CD4-positive, CD25-positive, alpha-beta regulatory T cell (primary cell): ENCODE measurements at regions not wholly inside any gene's neighbourhood (a gene's known extent, or its start where the extent isn't known, plus 50 kb on each side); places are given as distances from the start of the nearest gene placed in this dataset.

ENCODE experiments used
- ATAC-seq, 2 donors: fragments of 150-1000 bp; cut with Tn5 transposase; one replicate each; pipeline ENCODE4 v1.10.0; 2021; ENCODE audit warnings: low read depth in 2 of 2, moderate number of reproducible peaks in 2 of 2, moderate library complexity in 1 of 2
- DNase-seq, 3 donors: peaks; one replicate each; pipeline versions ENCODE4 v3.0.0 to v3.0.0-alpha.2; 2012 to 2022; ENCODE audit warnings: mixed read lengths in 1 of 3
- H3K27ac ChIP-seq: one replicate; pipeline ENCODE4 v1.7.0; 2013; ENCODE audit warnings: mild to moderate bottlenecking, low read length; ENCODE audit not compliant: insufficient read depth, poor library complexity, severe bottlenecking
- H3K27me3 ChIP-seq: one replicate; pipeline ENCODE4 v1.7.0; 2013; ENCODE audit warnings: low read length; ENCODE audit not compliant: control insufficient read depth, insufficient read depth
- H3K36me3 ChIP-seq: one replicate; pipeline ENCODE4 v1.7.0; 2013; ENCODE audit warnings: mild to moderate bottlenecking, low read length, moderate library complexity; ENCODE audit not compliant: control insufficient read depth, insufficient read depth
- H3K4me1 ChIP-seq: 2 replicates; pipeline ENCODE4 v1.7.0; 2013; ENCODE audit warnings: mild to moderate bottlenecking, low read length; ENCODE audit not compliant: insufficient read depth, control insufficient read depth, poor library complexity, severe bottlenecking
- H3K4me3 ChIP-seq: one replicate; pipeline ENCODE4 v1.7.0; 2013; ENCODE audit warnings: low read depth, mild to moderate bottlenecking, low read length, moderate library complexity
- H3K9me3 ChIP-seq, 2 experiments: 1 replicate in 1 of 2; 2 replicates in 1 of 2; pipeline ENCODE4 v1.7.0; 2013; ENCODE audit warnings: low read length in 2 of 2, mild to moderate bottlenecking in 1 of 2, moderate library complexity in 1 of 2; ENCODE audit not compliant: control insufficient read depth in 2 of 2
- H3K27ac Mint-ChIP-seq, 3 donors: one replicate each; pipeline ENCODE4 v1.8.0; 2020 to 2022; ENCODE audit warnings: mild to moderate bottlenecking in 3 of 3, mixed read lengths in 3 of 3, moderate library complexity in 2 of 3
- H3K27me3 Mint-ChIP-seq: one replicate; pipeline ENCODE4 v1.8.0; 2022; ENCODE audit warnings: mild to moderate bottlenecking, mixed read lengths
- H3K36me3 Mint-ChIP-seq: one replicate; pipeline ENCODE4 v1.8.0; 2020; ENCODE audit warnings: mixed read lengths
- H3K4me1 Mint-ChIP-seq, 4 donors: one replicate each; pipeline ENCODE4 v1.8.0; 2020 to 2022; ENCODE audit warnings: mixed read lengths in 4 of 4, mild to moderate bottlenecking in 1 of 4
- H3K4me3 Mint-ChIP-seq, 4 donors: one replicate each; pipeline ENCODE4 v1.8.0; 2020 to 2022; ENCODE audit warnings: mild to moderate bottlenecking in 4 of 4, mixed read lengths in 4 of 4, moderate library complexity in 3 of 4
- H3K9me3 Mint-ChIP-seq, 7 donors: one replicate each; pipeline ENCODE4 v1.8.0; 2020 to 2022; ENCODE audit warnings: mixed read lengths in 7 of 7, mild to moderate bottlenecking in 3 of 7, moderate library complexity in 2 of 7

DNA sequence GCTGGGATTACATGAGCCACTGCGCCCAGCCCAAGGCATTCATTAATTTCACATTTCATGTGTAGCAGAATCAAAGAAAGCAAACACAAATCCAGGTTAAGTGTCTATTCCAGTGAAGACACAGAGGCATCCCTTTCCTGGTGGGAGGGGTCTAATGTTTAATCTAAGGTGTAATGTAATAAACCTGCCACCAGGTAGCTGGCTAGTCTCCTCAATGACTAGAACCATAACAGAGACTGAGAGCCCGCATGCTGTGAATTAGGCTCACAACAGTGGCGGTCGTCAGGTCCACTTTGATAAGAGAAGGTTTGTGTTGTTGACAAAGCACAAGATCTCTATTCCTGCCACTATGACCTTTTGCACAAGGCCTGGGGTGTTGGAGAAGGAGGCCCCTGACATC, 64.2 kb upstream of the ADA2 start:
- ATAC-seq (no peak), DNase-seq (no peak)
- Mint-ChIP-seq H3K9me3 (no peaks in the 10 kb centered on the region), H3K4me3 (no peak overlapping the region), H3K27ac (no peak overlapping the region), H3K27me3 (peaks cover 4% of the 10 kb centered on the region), H3K36me3 (no peaks in the 10 kb centered on the region), H3K4me1 (peaks cover 5 to 20% (median 13%) of the 10 kb centered on the region in 4 donors)
- Histone ChIP-seq H3K4me3 (no peak overlapping the region), H3K36me3 (no peaks in the 10 kb centered on the region), H3K9me3 (no peaks in the 10 kb centered on the region), H3K27ac (no peak overlapping the region), H3K27me3 (no peaks in the 10 kb centered on the region), H3K4me1 (peaks cover 11% of the 10 kb centered on the region)

DNA sequence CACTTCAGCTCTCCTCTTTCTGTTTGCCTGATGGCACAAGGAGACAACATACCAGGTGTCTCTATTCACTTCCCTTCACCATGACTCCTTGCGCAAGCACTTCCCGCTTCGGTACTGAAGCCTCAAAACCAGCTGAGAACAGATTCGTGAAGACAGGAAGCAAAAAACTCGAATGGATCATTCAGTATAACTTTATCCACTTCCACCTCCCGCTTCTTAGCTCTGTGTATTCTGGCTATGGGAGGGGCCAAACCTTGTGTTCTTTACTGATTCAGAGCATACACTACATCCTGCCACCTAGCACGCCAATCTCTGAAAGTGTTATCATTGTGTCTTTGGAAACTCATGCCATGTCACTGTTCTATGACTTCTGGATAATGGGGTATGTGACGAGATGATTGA, 62.2 kb upstream of the ADA2 start:
- Histone ChIP-seq H3K27me3 (no peaks in the 10 kb centered on the region), H3K4me1 (peaks cover 11% of the 10 kb centered on the region), H3K9me3 (no peaks in the 10 kb centered on the region), H3K4me3 (peak overlapping the region; percentile 40), H3K27ac (no peak overlapping the region), H3K36me3 (no peaks in the 10 kb centered on the region)
- Mint-ChIP-seq H3K4me1 (peaks cover 5 to 20% (median 13%) of the 10 kb centered on the region in 4 donors), H3K36me3 (no peaks in the 10 kb centered on the region), H3K4me3 (peak overlapping the region in 3 of 4 donors; percentile 1 to 72 (median 32)), H3K9me3 (no peaks in the 10 kb centered on the region), H3K27me3 (peaks cover 4% of the 10 kb centered on the region), H3K27ac (peak overlapping the region in 2 of 3 donors; percentile 15 to 86)
- DNase-seq (peak in 1 of 3 donors; percentile 64), ATAC-seq (peak; percentile 52 to 67)

DNA sequence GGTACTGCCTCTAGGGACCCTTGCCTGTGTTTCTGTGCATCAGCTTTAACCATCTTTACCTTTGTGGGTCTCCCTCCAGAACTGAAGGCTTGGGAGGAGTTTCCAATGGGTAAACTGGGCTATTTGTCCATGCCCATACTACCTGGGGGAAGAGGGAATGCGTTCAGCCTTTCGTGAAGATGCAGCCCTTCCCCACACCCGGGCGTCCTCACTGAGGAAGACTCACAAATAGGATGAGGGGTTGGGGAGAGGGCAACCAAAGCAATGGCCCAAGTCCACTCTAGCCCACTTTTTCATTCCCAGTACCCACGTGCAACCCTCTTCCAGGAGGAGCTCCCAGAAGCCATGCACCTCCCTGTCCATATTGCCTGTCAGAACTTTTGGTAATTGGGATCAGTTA, 61.8 kb upstream of the ADA2 start:
- no peak overlapping the region for H3K27ac ChIP-seq
- no peak for ATAC-seq
- H3K4me3 ChIP-seq = peak overlapping the region; percentile 21
- Mint-ChIP-seq H3K36me3 (no peaks in the 10 kb centered on the region), H3K27ac (peak overlapping the region in 1 of 3 donors; percentile 86), H3K4me1 (peaks cover 5 to 20% (median 13%) of the 10 kb centered on the region in 4 donors), H3K4me3 (peak overlapping the region; percentile 1 to 72 (median 21)), H3K27me3 (peaks cover 4% of the 10 kb centered on the region), H3K9me3 (no peaks in the 10 kb centered on the region)
- peaks cover 11% of the 10 kb centered on the region for H3K4me1 ChIP-seq
- DNase-seq = no peak
- no peaks in the 10 kb centered on the region for H3K9me3 ChIP-seq
- H3K36me3 ChIP-seq = no peaks in the 10 kb centered on the region
- no peaks in the 10 kb centered on the region for H3K27me3 ChIP-seq

DNA sequence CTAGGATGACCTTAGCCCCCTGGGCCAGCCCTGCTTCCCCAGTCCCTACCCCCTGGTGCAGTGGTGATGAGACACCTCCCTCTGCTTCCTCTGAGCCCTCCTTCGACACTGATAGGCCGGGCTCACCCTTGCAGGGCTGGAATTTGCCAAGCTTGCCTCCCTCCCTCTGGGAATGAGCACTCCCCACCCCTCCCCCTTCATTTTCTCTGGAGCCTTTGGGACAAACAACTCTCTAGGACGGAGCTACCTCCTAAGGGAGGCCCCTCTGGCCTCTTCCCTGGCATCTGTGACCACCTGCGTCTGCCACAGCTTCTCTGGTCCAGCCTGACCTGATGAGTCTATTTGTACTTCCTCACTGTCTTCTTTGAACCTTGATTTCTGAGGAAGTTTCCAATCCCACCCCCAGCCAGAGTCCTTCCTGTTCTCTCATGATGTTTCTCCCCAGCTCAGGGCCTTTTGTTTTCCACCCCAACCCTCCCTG, 53.3 kb upstream of the ADA2 start:
- ATAC-seq (no peak), DNase-seq (no peak)
- Mint-ChIP-seq H3K36me3 (no peaks in the 10 kb centered on the region), H3K4me3 (no peak overlapping the region), H3K9me3 (no peaks in the 10 kb centered on the region), H3K27me3 (no peaks in the 10 kb centered on the region), H3K27ac (peak overlapping the region in 1 of 3 donors; percentile 81), H3K4me1 (peaks cover 0 to 15% (median 2%) of the 10 kb centered on the region in 4 donors)
- H3K4me3 ChIP-seq = no peak overlapping the region
- peaks cover 6% of the 10 kb centered on the region for H3K4me1 ChIP-seq
- no peaks in the 10 kb centered on the region for H3K27me3 ChIP-seq
- no peak overlapping the region for H3K27ac ChIP-seq
- H3K9me3 ChIP-seq = no peaks in the 10 kb centered on the region
- H3K36me3 ChIP-seq = no peaks in the 10 kb centered on the region

GRCh38 chr22:17271711-17272451, 52.6 kb upstream of the ADA2 start:
- Histone ChIP-seq H3K27me3 (no peaks in the 10 kb centered on the region), H3K36me3 (no peaks in the 10 kb centered on the region), H3K4me1 (peaks cover 9% of the 10 kb centered on the region), H3K27ac (no peak overlapping the region), H3K9me3 (no peaks in the 10 kb centered on the region), H3K4me3 (no peak overlapping the region)
- Mint-ChIP-seq H3K9me3 (no peaks in the 10 kb centered on the region), H3K27me3 (no peaks in the 10 kb centered on the region), H3K27ac (peak overlapping the region in 1 of 3 donors; percentile 26), H3K36me3 (no peaks in the 10 kb centered on the region), H3K4me1 (peaks cover 0 to 22% (median 5%) of the 10 kb centered on the region in 4 donors), H3K4me3 (no peak overlapping the region)
- DNase-seq (no peak), ATAC-seq (no peak)

DNA sequence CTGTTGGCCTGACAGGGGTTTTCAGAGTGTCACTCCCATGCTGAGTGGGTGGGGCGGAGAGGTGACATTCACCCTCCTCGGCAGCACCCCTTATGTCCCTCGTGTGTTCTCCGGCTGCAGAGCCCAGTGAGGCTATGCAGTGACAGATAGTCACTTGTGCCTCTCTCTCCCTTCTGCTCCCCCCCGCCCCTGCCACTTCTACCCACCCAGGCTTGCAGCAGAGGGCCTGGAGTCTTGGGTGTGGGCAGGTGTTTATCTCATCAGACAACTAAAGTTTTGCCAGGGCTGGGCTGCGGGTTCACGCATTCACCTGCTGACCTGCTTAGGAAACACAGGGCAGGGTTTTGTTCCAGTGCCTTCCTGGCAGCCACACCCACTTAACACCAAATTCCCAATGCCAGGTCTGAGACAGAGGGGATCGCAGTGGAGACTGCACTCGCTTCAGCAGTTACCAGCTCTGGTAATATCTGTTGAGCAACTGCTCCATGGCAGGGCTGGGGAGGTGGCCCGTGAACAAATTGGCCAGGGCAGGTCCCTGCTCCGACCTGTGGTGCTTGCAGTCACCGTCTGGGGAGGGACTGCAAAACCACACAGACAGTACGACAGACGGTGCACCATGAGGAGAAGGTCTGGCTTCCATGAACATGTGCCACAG, 50.5 kb upstream of the ADA2 start:
- ATAC-seq = no peak
- no peak overlapping the region for H3K4me3 Mint-ChIP-seq
- peak overlapping the region in 1 of 3 donors; percentile 27 for H3K27ac Mint-ChIP-seq

GRCh38 chr22:17269224-17269606, 50.0 kb upstream of the ADA2 start:
- no peak overlapping the region for H3K27ac ChIP-seq
- H3K36me3 ChIP-seq = no peaks in the 10 kb centered on the region
- H3K27me3 ChIP-seq = no peaks in the 10 kb centered on the region
- DNase-seq (no peak), ATAC-seq (no peak)
- no peak overlapping the region for H3K27ac Mint-ChIP-seq
- no peaks in the 10 kb centered on the region for H3K9me3 Mint-ChIP-seq
- H3K4me1 Mint-ChIP-seq = peaks cover 0 to 35% (median 5%) of the 10 kb centered on the region in 4 donors
- H3K4me3 Mint-ChIP-seq = no peak overlapping the region
- H3K4me3 ChIP-seq = no peak overlapping the region
- no peaks in the 10 kb centered on the region for H3K36me3 Mint-ChIP-seq
- H3K9me3 ChIP-seq = no peaks in the 10 kb centered on the region
- peaks cover 19% of the 10 kb centered on the region for H3K4me1 ChIP-seq
- H3K27me3 Mint-ChIP-seq = no peaks in the 10 kb centered on the region

More for the DNA sequence above, 50.5 kb upstream of the ADA2 start:
- H3K36me3 Mint-ChIP-seq = no peaks in the 10 kb centered on the region
- Histone ChIP-seq H3K27ac (no peak overlapping the region), H3K27me3 (no peaks in the 10 kb centered on the region), H3K4me3 (no peak overlapping the region), H3K36me3 (no peaks in the 10 kb centered on the region), H3K4me1 (peaks cover 19% of the 10 kb centered on the region), H3K9me3 (no peaks in the 10 kb centered on the region)
- DNase-seq = no peak
- no peaks in the 10 kb centered on the region for H3K27me3 Mint-ChIP-seq
- no peaks in the 10 kb centered on the region for H3K9me3 Mint-ChIP-seq
- H3K4me1 Mint-ChIP-seq = peaks cover 0 to 35% (median 5%) of the 10 kb centered on the region in 4 donors
